IMR-90 (cell line): ENCODE measurements at regions not wholly inside any gene's neighbourhood (a gene's known extent, or its start where the extent isn't known, plus 50 kb on each side); places are given as distances from the start of the nearest gene placed in this dataset.

Experiments
- ATAC-seq: fragments of 200-7000 bp; cut with Tn5 transposase; 2 replicates; pipeline ENCODE4 v1.9.1; 2020; ENCODE audit warnings: low read depth, mild to moderate bottlenecking, moderate library complexity
- BruUV-seq: library from RNA; stranded (reverse); fragments of 400-500 nt; replicated peaks from 2 replicates; lab custom pipeline; 2021; lab: Mats Ljungman, UMichigan
- CTCF ChIA-PET: fragments of 300-600 bp; formaldehyde crosslinking; extraction: SDS; loops from one replicate; lab custom pipeline; 2021; ENCODE audit warnings: antibody characterized with exemption; lab: Yijun Ruan, JAX
- POLR2A ChIA-PET: fragments of 300-600 bp; sonication (Branson Sonifier 250); formaldehyde crosslinking; loops from one replicate; lab custom pipeline; 2022; ENCODE audit warnings: antibody characterized with exemption; ENCODE audit not compliant: unreplicated experiment; lab: Charles Lee
- DNase-seq: peaks from one replicate; pipeline ENCODE4 v3.0.0; 2013
- H2AFZ ChIP-seq: replicated peaks from 2 replicates; pipeline ENCODE3; 2013; ENCODE audit warnings: low read length, mild to moderate bottlenecking; ENCODE audit not compliant: poor library complexity
- H2AK5ac ChIP-seq: 2 replicates; pipeline ENCODE4 v1.6.1; 2013; ENCODE audit warnings: low read depth, low read length, inconsistent platforms
- H2AK9ac ChIP-seq: replicated peaks from 2 replicates; pipeline ENCODE3; 2013; ENCODE audit warnings: mild to moderate bottlenecking, low read depth, low read length, moderate library complexity; ENCODE audit not compliant: poor library complexity
- H2BK120ac ChIP-seq: 2 replicates; pipeline ENCODE4 v1.6.1; 2013; ENCODE audit warnings: low read depth, low read length, inconsistent platforms
- H2BK15ac ChIP-seq: 3 replicates; pipeline ENCODE4 v1.6.1; 2013; ENCODE audit warnings: low read depth, low read length, inconsistent platforms
- H2BK20ac ChIP-seq: 2 replicates; pipeline ENCODE4 v1.6.1; 2013; ENCODE audit warnings: low read depth, mild to moderate bottlenecking, inconsistent platforms, low read length, moderate library complexity
- H2BK5ac ChIP-seq: 2 replicates; pipeline ENCODE4 v1.6.1; 2013; ENCODE audit warnings: mild to moderate bottlenecking, low read depth, low read length, inconsistent platforms; ENCODE audit not compliant: poor library complexity, severe bottlenecking
- H3K14ac ChIP-seq: replicated peaks from 2 replicates; pipeline ENCODE4 v1.6.1; 2013; ENCODE audit warnings: low read depth, low read length, inconsistent platforms
- H3K18ac ChIP-seq: 2 replicates; pipeline ENCODE4 v1.6.1; 2013; ENCODE audit warnings: low read depth, low read length, control low read depth
- H3K23ac ChIP-seq: 2 replicates; pipeline ENCODE4 v1.6.1; 2013; ENCODE audit warnings: low read depth, low read length, inconsistent platforms
- H3K27ac ChIP-seq: 2 replicates; pipeline ENCODE4 v1.5.1; 2013; ENCODE audit warnings: mild to moderate bottlenecking, control low read depth, low read length; ENCODE audit not compliant: insufficient read depth
- H3K27me3 ChIP-seq: 2 replicates; pipeline ENCODE4 v1.6.1; 2013; ENCODE audit warnings: low read length; ENCODE audit not compliant: control insufficient read depth, insufficient read depth
- H3K36me3 ChIP-seq: 2 replicates; pipeline ENCODE4 v1.6.1; 2013; ENCODE audit warnings: low read length, mixed read lengths; ENCODE audit not compliant: control insufficient read depth, insufficient read depth
- H3K4ac ChIP-seq: 2 replicates; pipeline ENCODE4 v1.6.1; 2013; ENCODE audit warnings: low read depth, low read length, inconsistent platforms
- H3K4me1 ChIP-seq: 2 replicates; pipeline ENCODE4 v1.6.1; 2013; ENCODE audit warnings: low read length, mixed read lengths; ENCODE audit not compliant: control insufficient read depth, insufficient read depth
- H3K4me2 ChIP-seq: 2 replicates; pipeline ENCODE4 v1.6.1; 2013; ENCODE audit warnings: low read depth, mild to moderate bottlenecking, control low read depth, low read length, moderate library complexity
- H3K4me3 ChIP-seq: 2 replicates; pipeline ENCODE4 v1.5.1; 2013; ENCODE audit warnings: low read depth, mild to moderate bottlenecking, control low read depth, low read length, moderate library complexity; ENCODE audit not compliant: insufficient read depth
- H3K56ac ChIP-seq: 2 replicates; pipeline ENCODE4 v1.6.1; 2013; ENCODE audit warnings: low read length, inconsistent platforms; ENCODE audit not compliant: insufficient read depth; ENCODE audit errors: extremely low read depth
- H3K79me1 ChIP-seq, 2 experiments: 2 replicates each; pipeline ENCODE4 v1.6.1; 2013; ENCODE audit warnings: low read length in 2 of 2, inconsistent platforms in 1 of 2, low read depth in 1 of 2
- H3K9ac ChIP-seq: 2 replicates; pipeline ENCODE4 v1.6.1; 2013; ENCODE audit warnings: low read depth, low read length, control low read depth
- H3K9me1 ChIP-seq: 2 replicates; pipeline ENCODE4 v1.6.1; 2013; ENCODE audit warnings: low read length, inconsistent platforms; ENCODE audit not compliant: insufficient read depth
- H3K9me3 ChIP-seq: 2 replicates; pipeline ENCODE4 v1.6.1; 2013; ENCODE audit warnings: low read length; ENCODE audit not compliant: control insufficient read depth, insufficient read depth
- H4K20me1 ChIP-seq: 2 replicates; pipeline ENCODE4 v1.6.1; 2013; ENCODE audit warnings: low read length, inconsistent platforms; ENCODE audit not compliant: insufficient read depth
- H4K5ac ChIP-seq: 2 replicates; pipeline ENCODE4 v1.6.1; 2013; ENCODE audit warnings: mild to moderate bottlenecking, low read depth, low read length, control low read depth
- H4K8ac ChIP-seq, 2 experiments: 2 replicates each; pipeline ENCODE4 v1.6.1; 2013; ENCODE audit warnings: low read depth in 2 of 2, low read length in 2 of 2, control low read depth in 1 of 2, inconsistent platforms in 1 of 2
- H4K91ac ChIP-seq: 2 replicates; pipeline ENCODE4 v1.6.1; 2013; ENCODE audit warnings: low read depth, low read length, inconsistent platforms; ENCODE audit not compliant: insufficient read depth
- FOS ChIP-seq: fragments of 150-350 bp; IDR thresholded peaks from 2 replicates; pipeline ENCODE4 v1.6.1; 2016; ENCODE audit warnings: low read depth, low read length
- MAFK ChIP-seq: IDR thresholded peaks from 2 replicates; pipeline ENCODE4 v1.6.1; 2012; ENCODE audit warnings: low read depth, low read length, improper control_type of control experiment
- MXI1 ChIP-seq: IDR thresholded peaks from 2 replicates; pipeline ENCODE4 v1.6.1; 2012; ENCODE audit warnings: low read depth, mild to moderate bottlenecking, low read length, moderate library complexity, borderline replicate concordance
- WGBS, 2 experiments: methylation state at CpG; one replicate each; pipeline versions ENCODE4 v1.1.5 to v1.1.7; 2013; ENCODE audit warnings: missing lambda C conversion rate in 2 of 2; ENCODE audit not compliant: insufficient read length in 1 of 2; ENCODE audit errors: extremely low coverage in 2 of 2; 5-methylcytosine and 5-hydroxymethylcytosine counted together
- dilution Hi-C: fragments of 300-500 bp; cut with HindIII; formaldehyde crosslinking; loops from one replicate; pipeline ENCODE4 v1.14.3; 2018; ENCODE audit warnings: low sequenced_read_pairs; ENCODE audit not compliant: unreplicated experiment
- in situ Hi-C: fragments of 300-500 bp; cut with MboI; formaldehyde crosslinking; loops from 3 replicates; pipeline ENCODE4 v1.14.3; 2019; ENCODE audit warnings: low sequenced_read_pairs, inconsistent platforms, mixed read lengths
- intact Hi-C: fragments of 100-400 bp; cut with micrococcal nuclease; formaldehyde crosslinking; loops from 2 replicates; pipeline ENCODE4 v1.10.0; 2022

- no peak overlapping the region for H2BK5ac ChIP-seq
- BruUV-seq, result no TSS peak
- no peak overlapping the region for H2AK5ac ChIP-seq
- no peaks in the 10 kb centered on the region; the same call in 1 of the 2 replicates for H3K4me1 ChIP-seq
- no peak overlapping the region for H3K27ac ChIP-seq
- 0 out of 2 replicates have a peak, but pooled peaks cover 2% of the 10 kb centered on the region for H3K9me1 ChIP-seq
- no peak overlapping the region for H4K5ac ChIP-seq
- no peaks in the 10 kb centered on the region for H3K9me3 ChIP-seq
- H3K23ac ChIP-seq, result no peak overlapping the region
- POLR2A ChIA-PET, result no interaction called here
- no peaks in the 10 kb centered on the region; the same call in 1 of the 2 replicates for H4K20me1 ChIP-seq
- H3K56ac ChIP-seq, result no peak overlapping the region
- H4K91ac ChIP-seq, result no peak overlapping the region
- H2AFZ ChIP-seq, result no peak overlapping the region
- no peak overlapping the region for H3K18ac ChIP-seq
- no peak overlapping the region for H3K9ac ChIP-seq
- TF ChIP-seq MAFK, result no peak
- no peak for TF ChIP-seq MXI1
- no peak for TF ChIP-seq FOS
- H2AK9ac ChIP-seq, result no peak overlapping the region
- no peak overlapping the region for H3K4me2 ChIP-seq
- H3K36me3 ChIP-seq, result no peaks in the 10 kb centered on the region
- CTCF ChIA-PET, result interaction anchor here (0.7 kb wide), 1 partner anchor 26 kb away, joined by 3 read pairs; no protein-coding TSS in a partner anchor
- H2BK15ac ChIP-seq, result no peak overlapping the region
- DNase-seq (no peak), ATAC-seq (no peak)
- intact Hi-C loops, result no loop called here
- in situ Hi-C loops, result no loop called here
- H2BK20ac ChIP-seq, result no peak overlapping the region
- H3K4ac ChIP-seq, result no peak overlapping the region
- 100% methylated on average over 3 of the region's 4 CpGs; no CpG with 5 or more reads in 1 of the 2 experiments for whole genome bisulfite sequencing, 2 experiments
- H2BK120ac ChIP-seq, result no peak overlapping the region
- dilution Hi-C loops, result no loop called here
- H4K8ac ChIP-seq, result no peak overlapping the region
- no peak overlapping the region for H3K14ac ChIP-seq
- H3K27me3 ChIP-seq, result peaks cover 55% of the 10 kb centered on the region
- H3K79me1 ChIP-seq, result no peaks in the 10 kb centered on the region
- H3K4me3 ChIP-seq, result no peak overlapping the region
These were observed 148.1 kb upstream of the UMPS start for GRCh38 chr3:124582196-124582595.
